ENCODE measurements at regions not wholly inside any gene's neighbourhood (a gene's known extent, or its start where the extent isn't known, plus 50 kb on each side); places are given as distances from the start of the nearest gene placed in this dataset.
A peak's percentile ranks its signal among the peaks of the same experiment; 100 is the strongest.
"Not testable (repeated sequence)": the region's sequence is repeated elsewhere in the genome, so short reads cannot be mapped to it uniquely, and the experiment has no call there.

GRCh38 chrY:19535697-19536096, 208.8 kb downstream of the KDM5D start:
- DNase-seq = not testable (repeated sequence)

- no peak for DNase-seq
These were observed 222.6 kb downstream of the KDM5D start for GRCh38 chrY:19521976-19522375.

- DNase-seq = peak; percentile 52
These were observed 241.5 kb downstream of the KDM5D start for GRCh38 chrY:19503092-19503449.

- DNase-seq = peak; percentile 52
These were observed 242.1 kb downstream of the KDM5D start for GRCh38 chrY:19502169-19503091.

- DNase-seq = peak; percentile 36
These were observed 246.0 kb downstream of the KDM5D start for GRCh38 chrY:19498556-19498955.

- no peak for DNase-seq
These were observed 257.0 kb downstream of the KDM5D start for GRCh38 chrY:19487494-19487893.

- DNase-seq = no peak
These were observed 259.5 kb downstream of the KDM5D start for GRCh38 chrY:19484997-19485396.

GRCh38 chrY:19479141-19479540, 265.4 kb downstream of the KDM5D start:
- no peak for DNase-seq

- DNase-seq = no peak
These were observed 266.6 kb downstream of the KDM5D start for GRCh38 chrY:19477959-19478358.

GRCh38 chrY:19465809-19466208, 278.7 kb downstream of the KDM5D start:
- DNase-seq = no peak

GRCh38 chrY:19456855-19457448, 287.6 kb downstream of the KDM5D start:
- DNase-seq = no peak

GRCh38 chrY:19433059-19433458, 311.5 kb downstream of the KDM5D start:
- DNase-seq = peak; percentile 61

- DNase-seq = no peak
These were observed 316.6 kb downstream of the KDM5D start for GRCh38 chrY:19427736-19428518.

- DNase-seq = not testable (repeated sequence)
These were observed 317.3 kb downstream of the KDM5D start for GRCh38 chrY:19427191-19427590.

GRCh38 chrY:19410980-19411766, 333.4 kb downstream of the KDM5D start:
- no peak for DNase-seq

- no peak for DNase-seq
These were observed 338.3 kb downstream of the KDM5D start for GRCh38 chrY:19406246-19406645.

- no peak for DNase-seq
These were observed 338.9 kb downstream of the KDM5D start for GRCh38 chrY:19405598-19405997.

- DNase-seq = peak; percentile 1
These were observed 351.6 kb downstream of the KDM5D start for GRCh38 chrY:19392876-19393275.

GRCh38 chrY:19391922-19392321, 352.6 kb downstream of the KDM5D start:
- DNase-seq = no peak

GRCh38 chrY:19365321-19365720, 379.2 kb downstream of the KDM5D start:
- DNase-seq = no peak

- DNase-seq = no peak
These were observed 387.3 kb downstream of the KDM5D start for GRCh38 chrY:19357249-19357648.

GRCh38 chrY:19356735-19357134, 387.8 kb downstream of the KDM5D start:
- DNase-seq = no peak

- no peak for DNase-seq
These were observed 389.7 kb downstream of the KDM5D start for GRCh38 chrY:19354857-19355173.

Measured in CD4-positive, alpha-beta T cell treated with Interleukin-21 for 1 hour (primary cell).